SKM-1 (cell line): ENCODE measurements at regions not wholly inside any gene's neighbourhood (a gene's known extent, or its start where the extent isn't known, plus 50 kb on each side); places are given as distances from the start of the nearest gene placed in this dataset.
"Not testable (repeated sequence)": the region's sequence is repeated elsewhere in the genome, so short reads cannot be mapped to it uniquely, and the experiment has no call there.

Experiments used
- DNase-seq: peaks from one replicate; lab custom pipeline; 2025; ENCODE audit not compliant: unreplicated experiment; lab: John Stamatoyannopoulos, UW

DNA sequence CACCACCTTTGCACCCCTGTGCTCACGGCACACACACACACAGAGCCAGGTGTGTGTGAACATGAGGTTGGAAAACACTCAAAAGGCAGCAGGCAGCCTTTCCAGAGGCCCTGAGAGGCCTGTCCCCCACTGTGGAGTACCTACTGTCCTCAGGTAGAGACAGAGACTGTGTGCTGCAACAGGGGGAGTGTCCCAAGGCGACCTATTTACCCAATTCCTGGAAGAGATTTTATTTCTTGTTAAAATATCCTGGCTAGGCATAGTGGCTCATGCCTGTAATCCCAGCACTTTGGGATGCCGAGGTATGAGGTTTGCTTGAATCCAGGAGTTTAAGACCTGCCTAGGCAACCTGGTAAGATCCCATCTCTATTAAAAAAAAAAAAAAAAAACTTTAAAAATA, 108.5 kb downstream of the COPRS start:
- DNase-seq: no peak

- no peak for DNase-seq
Measured at GRCh38 chr17:31748881-31749280, 110.2 kb downstream of the COPRS start.

DNA sequence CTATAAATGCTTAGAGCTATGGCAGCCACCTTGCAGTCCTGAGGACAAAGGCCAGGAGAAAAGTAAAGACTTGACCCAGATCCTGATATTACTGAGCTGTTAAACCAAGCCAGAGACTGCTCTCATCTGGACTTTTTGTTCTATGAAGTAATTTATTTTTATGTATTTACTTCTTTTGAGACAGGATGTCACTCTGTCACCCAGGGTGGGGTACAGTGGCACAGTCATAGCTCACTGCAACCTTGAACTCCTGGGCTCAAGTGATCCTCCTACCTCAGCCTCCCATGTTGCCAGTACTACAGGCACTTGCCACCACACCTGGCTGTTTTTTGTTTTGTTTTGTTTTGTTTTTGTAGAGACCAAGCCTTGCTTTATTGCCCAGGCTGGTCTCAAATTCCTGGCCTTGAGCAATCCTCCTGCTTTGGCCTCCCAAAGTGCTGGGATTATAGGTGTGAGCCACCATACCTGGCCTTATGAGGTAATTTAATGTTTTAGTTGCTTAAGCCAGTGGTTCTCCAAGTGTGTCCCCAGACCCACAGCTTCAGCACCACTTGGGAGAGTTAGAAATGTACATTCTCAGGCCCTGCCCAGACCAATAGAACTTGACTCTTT, 112.1 kb downstream of the COPRS start:
- no peak for DNase-seq

DNA sequence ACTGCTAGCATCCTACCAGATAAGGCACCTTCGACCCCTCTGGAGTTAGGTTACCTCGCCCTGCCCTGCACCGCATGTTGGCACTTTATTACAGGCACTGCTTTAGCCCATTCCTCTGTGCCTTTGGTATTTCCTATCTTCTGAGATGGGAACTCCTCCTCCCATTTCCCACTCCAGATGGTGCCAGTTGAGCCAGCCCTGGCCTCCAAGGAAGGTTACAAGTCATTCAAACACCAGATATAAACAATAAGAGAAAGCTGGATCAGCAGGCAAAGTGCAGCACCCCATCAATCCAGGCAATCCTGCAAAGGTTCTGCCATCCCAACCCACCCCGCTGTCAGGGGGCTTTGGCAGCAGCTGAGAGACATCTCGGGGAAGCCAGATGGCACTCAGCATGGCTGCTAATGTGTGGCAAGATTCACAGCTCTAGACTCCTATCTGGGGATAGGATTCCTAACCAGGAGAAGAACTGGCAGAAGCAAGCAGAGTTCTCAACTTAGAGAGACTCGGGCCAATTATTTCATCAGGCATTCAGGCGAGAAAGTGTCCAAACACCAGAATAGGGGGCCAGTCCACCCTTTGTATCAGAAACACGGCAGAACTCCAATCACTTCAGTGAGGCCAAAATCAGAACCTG, 113.0 kb downstream of the COPRS start:
- DNase-seq: no peak

DNA sequence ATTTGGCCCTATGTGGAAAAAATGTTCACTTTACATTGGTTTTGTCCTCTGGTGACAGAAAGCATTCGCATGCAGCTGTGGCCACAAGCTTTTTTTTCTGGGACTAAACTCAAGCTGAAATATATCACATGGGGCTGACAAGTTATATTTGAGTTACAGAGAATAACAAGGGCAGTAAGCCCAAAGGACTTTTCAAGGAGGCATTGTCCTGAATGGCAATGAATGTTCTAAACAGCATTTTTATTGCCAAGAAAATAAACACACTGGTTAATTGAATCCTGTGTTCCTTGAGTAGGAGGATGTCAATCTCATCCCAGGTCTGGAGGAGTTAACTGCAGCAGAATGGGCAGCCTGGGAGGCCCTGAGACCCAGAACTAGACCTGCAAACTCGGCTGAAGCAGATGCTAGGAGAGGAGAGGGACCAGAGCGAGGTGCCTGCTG, 114.5 kb downstream of the COPRS start:
- no peak for DNase-seq

- DNase-seq: no peak
Measured at GRCh38 chr17:31743797-31744196, 115.2 kb downstream of the COPRS start.

- no peak for DNase-seq
Measured at GRCh38 chr17:31741371-31741770, 117.7 kb downstream of the COPRS start.

- DNase-seq: no peak
Measured at GRCh38 chr17:31740611-31741082, 118.4 kb downstream of the COPRS start.

DNA sequence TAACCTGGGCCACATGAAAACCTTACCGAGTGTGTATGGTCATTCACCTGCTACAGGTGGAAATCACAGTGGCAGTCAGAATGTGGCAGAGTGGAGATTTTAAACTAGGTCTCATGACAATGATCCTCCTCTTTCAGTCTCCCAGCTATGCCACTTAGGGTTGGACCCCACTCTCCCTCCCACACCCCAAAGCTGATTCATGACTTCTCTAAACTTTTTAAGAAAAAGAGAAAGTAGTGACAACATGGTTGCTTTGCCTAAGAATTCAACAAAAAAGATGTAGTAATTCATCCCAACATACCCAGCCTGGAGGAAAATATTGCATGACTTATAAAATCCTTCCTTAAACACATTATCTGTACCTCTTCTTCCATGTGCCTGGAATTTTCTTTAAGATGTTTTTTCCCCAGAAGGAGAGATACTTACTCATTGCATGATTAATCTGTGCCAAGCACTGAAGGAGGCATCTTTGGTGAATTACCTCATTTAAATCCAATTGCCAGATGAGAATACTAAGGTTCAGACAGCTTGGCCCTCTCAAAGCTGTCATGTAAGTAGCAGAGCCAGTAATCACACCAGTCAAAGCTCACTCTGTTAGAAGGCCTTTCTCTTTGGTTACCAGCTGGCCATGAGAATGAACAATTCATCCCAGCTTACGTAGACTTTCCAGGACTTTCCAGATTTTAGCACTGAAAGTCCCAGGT, 119.9 kb downstream of the COPRS start:
- DNase-seq: no peak

DNA sequence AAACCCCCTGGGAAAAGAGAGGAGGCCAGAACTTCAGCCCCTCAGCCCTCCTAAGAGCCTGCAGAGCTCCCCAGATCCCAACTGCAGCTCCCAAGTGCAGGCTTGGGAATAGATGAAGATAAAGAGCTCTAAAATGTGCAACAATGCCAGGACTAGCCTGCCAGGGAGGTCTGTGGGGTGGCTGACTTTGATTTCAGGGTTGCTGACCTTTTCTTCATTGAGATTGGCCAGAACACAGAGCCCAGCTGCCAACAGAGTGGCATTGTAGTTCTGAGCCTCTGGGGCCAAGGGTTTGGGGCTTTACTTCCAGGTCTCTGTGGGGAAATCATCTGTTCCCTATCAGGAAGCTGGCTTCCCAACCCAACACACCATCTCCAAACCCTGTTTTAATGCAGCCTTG, 120.6 kb downstream of the COPRS start:
- no peak for DNase-seq

GRCh38 chr17:31738067-31738466, 121.0 kb downstream of the COPRS start:
- no peak for DNase-seq

- no peak for DNase-seq
Measured at GRCh38 chr17:31736855-31737625, 122.0 kb downstream of the COPRS start.

DNA sequence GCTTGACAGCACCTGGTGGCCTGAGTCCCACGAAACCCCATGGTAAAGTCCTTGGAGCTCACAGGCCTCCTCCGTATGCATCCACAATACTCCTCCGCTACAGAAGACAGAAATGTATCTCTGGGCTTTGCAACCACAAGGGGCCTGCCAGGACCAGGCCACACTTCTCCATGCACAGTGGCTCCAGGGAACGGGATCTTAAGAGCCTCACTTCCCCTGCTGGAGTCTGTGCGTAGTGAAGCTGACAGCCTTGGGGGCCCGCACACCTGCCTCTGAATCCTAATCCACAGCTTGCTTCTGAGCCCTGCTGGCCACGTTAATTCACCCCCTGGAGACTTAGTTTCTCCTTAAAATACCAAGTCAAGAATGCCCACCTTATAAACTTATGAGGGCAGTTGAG, 125.7 kb downstream of the COPRS start:
- DNase-seq: no peak

GRCh38 chr17:31731585-31732154, 127.4 kb downstream of the COPRS start:
- DNase-seq: not testable (repeated sequence)

GRCh38 chr17:31731118-31731517, 127.9 kb downstream of the COPRS start:
- DNase-seq: no peak

DNA sequence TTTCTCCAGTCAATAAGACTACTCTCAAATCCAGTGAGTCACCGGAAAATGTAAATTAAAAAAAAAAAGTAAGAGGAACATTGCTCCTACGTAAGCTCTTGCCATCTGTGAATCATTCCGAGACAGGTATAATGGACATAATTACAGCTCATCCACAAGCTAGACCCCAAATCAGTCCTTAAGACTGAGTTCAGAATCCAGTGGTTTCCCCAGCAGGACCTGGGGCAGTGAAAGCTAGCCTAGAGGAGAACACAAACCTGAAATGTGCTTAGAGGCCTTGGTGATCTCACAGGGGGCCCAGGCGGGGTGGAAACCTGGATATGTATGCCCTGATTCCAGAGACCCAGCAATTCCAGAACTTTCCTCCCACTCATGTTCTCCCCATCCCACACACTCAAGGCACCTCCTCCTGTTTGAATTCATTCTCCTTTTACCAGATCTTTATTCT, 132.0 kb downstream of the COPRS start:
- no peak for DNase-seq

- no peak for DNase-seq
Measured at GRCh38 chr17:31724619-31725018, 134.4 kb downstream of the COPRS start.

GRCh38 chr17:31724026-31724425, 135.0 kb downstream of the COPRS start:
- no peak for DNase-seq

GRCh38 chr17:31722251-31723056, 136.6 kb downstream of the COPRS start:
- no peak for DNase-seq

- no peak for DNase-seq
Measured at GRCh38 chr17:31721291-31722025, 137.6 kb downstream of the COPRS start.
